Sigmoid colon (tissue), 6 donors: ENCODE measurements at regions not wholly inside any gene's neighbourhood (a gene's known extent, or its start where the extent isn't known, plus 50 kb on each side); places are given as distances from the start of the nearest gene placed in this dataset.

Experiments
- DNase-seq: peaks from one replicate; pipeline ENCODE4 v3.0.0-alpha.2; 2019
- H3K27ac ChIP-seq, 4 donors: fragments of 200-600 bp; sonication (generic); one replicate each; pipeline ENCODE4 v1.5.1; 2016 to 2019; ENCODE audit warnings: mild to moderate bottlenecking in 1 of 4
- H3K27me3 ChIP-seq, 3 donors: fragments of 200-600 bp; sonication (generic); one replicate each; pipeline ENCODE4 v1.5.1; 2019; ENCODE audit warnings: mild to moderate bottlenecking in 1 of 3
- H3K36me3 ChIP-seq, 4 donors: fragments of 200-600 bp; sonication (generic); one replicate each; pipeline ENCODE4 v1.5.1; 2016 to 2019
- H3K4me1 ChIP-seq, 4 donors: fragments of 200-600 bp; sonication (generic); one replicate each; pipeline ENCODE4 v1.5.1; 2017 to 2019
- H3K4me3 ChIP-seq, 4 donors: fragments of 200-600 bp; sonication (generic); one replicate each; pipeline ENCODE4 v1.5.1; 2017 to 2019; ENCODE audit warnings: mild to moderate bottlenecking in 2 of 4, moderate library complexity in 1 of 4
- H3K9me3 ChIP-seq, 4 donors: fragments of 200-600 bp in 3 of 4; sonication (generic) in 3 of 4; one replicate each; pipeline versions ENCODE4 v1.5.1 to v1.6.1; 2013 to 2019
- EP300 ChIP-seq, 4 donors: sonication (generic); formaldehyde crosslinking; IDR thresholded peaks; one replicate each; pipeline ENCODE4 v1.6.1; 2017; ENCODE audit warnings: antibody characterized with exemption in 4 of 4
- POLR2A ChIP-seq, 2 donors: fragments of 450-650 bp; IDR thresholded peaks; one replicate each; pipeline ENCODE4 v1.6.1; 2016; ENCODE audit warnings: antibody characterized with exemption in 2 of 2, mild to moderate bottlenecking in 2 of 2, moderate library complexity in 2 of 2
- POLR2AphosphoS5 ChIP-seq, 4 donors: sonication (generic); formaldehyde crosslinking; IDR thresholded peaks; one replicate each; pipeline ENCODE4 v1.6.1; 2017; ENCODE audit warnings: antibody characterized with exemption in 4 of 4
- WGBS, 2 donors: extraction: QIAGEN DNeasy Blood & Tissue Kit; methylation state at CpG; one replicate each; pipeline ENCODE4 v1.1.7; 2013; 5-methylcytosine and 5-hydroxymethylcytosine counted together
- intact Hi-C: fragments of 100-400 bp; cut with DNase I; formaldehyde crosslinking; loops from one replicate; pipeline ENCODE4 v1.15.1; 2023
- small RNA-seq, 3 donors: library from RNA; depleted of rRNA; stranded (forward); fragments of <200 nt; gene quantifications; one replicate each; pipeline ENCODE3, GENCODE V24; 2016
- TF ChIP-seq, protein P1 (sequence below), 4 experiments: fragments of 450-650 bp in 3 of 4; fragments of 200-600 bp in 1 of 4; IDR thresholded peaks; one replicate each; pipeline ENCODE4 v1.5.1; 2016 to 2019; ENCODE audit warnings: antibody characterized with exemption in 4 of 4, mild to moderate bottlenecking in 3 of 4, moderate library complexity in 2 of 4
- donor health status: healthy with polysubstance abuse.
- donor health status: healthy.

DNA sequence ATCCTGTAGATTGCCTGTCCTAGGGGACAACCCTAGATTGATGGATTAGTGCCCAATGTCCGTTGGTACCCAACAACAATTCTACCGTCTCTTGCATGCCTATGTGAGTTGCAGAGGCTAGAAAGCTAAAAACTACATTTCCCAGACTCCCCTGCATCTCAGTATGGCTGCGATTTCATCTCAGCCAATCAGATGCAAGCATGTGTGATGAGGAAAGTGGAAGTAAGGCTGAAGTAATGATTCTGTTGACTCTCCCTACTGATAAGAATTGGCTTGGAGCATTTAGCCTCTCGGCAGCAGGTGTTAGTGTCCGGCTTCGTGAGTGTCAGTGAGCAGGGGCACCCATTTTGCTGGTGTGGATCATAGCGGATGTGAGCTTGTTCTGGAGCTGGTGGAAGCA lies 171.9 kb downstream of the FGFR2 start:
- Histone ChIP-seq H3K36me3 (no peaks in the 10 kb centered on the region), H3K27me3 (no peaks in the 10 kb centered on the region), H3K27ac (peak overlapping the region; percentile 38 to 82 (median 71)), H3K4me1 (peaks cover 0 to 41% (median 30%) of the 10 kb centered on the region in 4 donors), H3K4me3 (no peak overlapping the region), H3K9me3 (no peaks in the 10 kb centered on the region)
- TF ChIP-seq, protein P1, sequence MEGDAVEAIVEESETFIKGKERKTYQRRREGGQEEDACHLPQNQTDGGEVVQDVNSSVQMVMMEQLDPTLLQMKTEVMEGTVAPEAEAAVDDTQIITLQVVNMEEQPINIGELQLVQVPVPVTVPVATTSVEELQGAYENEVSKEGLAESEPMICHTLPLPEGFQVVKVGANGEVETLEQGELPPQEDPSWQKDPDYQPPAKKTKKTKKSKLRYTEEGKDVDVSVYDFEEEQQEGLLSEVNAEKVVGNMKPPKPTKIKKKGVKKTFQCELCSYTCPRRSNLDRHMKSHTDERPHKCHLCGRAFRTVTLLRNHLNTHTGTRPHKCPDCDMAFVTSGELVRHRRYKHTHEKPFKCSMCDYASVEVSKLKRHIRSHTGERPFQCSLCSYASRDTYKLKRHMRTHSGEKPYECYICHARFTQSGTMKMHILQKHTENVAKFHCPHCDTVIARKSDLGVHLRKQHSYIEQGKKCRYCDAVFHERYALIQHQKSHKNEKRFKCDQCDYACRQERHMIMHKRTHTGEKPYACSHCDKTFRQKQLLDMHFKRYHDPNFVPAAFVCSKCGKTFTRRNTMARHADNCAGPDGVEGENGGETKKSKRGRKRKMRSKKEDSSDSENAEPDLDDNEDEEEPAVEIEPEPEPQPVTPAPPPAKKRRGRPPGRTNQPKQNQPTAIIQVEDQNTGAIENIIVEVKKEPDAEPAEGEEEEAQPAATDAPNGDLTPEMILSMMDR (IDR thresholded peaks at IDR 0.05): no peak
- TF ChIP-seq POLR2A (IDR thresholded peaks at IDR 0.05) (no peak), EP300 (IDR thresholded peaks at IDR 0.05) (no peak), POLR2AphosphoS5 (IDR thresholded peaks at IDR 0.05) (no peak)
- intact Hi-C loops: loop anchor here (2.0 to 5.0 kb wide), 3 partner anchors 114 to 394 kb away; no protein-coding TSS in a partner anchor
- no peak for DNase-seq
- WGBS, 2 donors: 39 to 75% methylated on average over 7 of the region's 7 CpGs

Small RNA genes in the stretch of these regions (small RNA-seq; reads per million reads assigned to genes)
- gene RN7SKP167: 0 reads per million in 3 donors
